Suprapubic skin (tissue), 3 donors: ENCODE measurements at regions not wholly inside any gene's neighbourhood (a gene's known extent, or its start where the extent isn't known, plus 50 kb on each side); places are given as distances from the start of the nearest gene placed in this dataset.

ENCODE experiments used
- POLR2AphosphoS5 ChIP-seq, 3 donors: sonication (generic); formaldehyde crosslinking; IDR thresholded peaks; one replicate each; pipeline ENCODE4 v1.6.1; 2017; ENCODE audit warnings: antibody characterized with exemption in 3 of 3
- TF ChIP-seq, protein P1 (sequence below), 2 donors: fragments of 200-600 bp in 1 of 2; fragments of 450-650 bp in 1 of 2; sonication (generic) in 1 of 2; IDR thresholded peaks; one replicate each; pipeline ENCODE4 v1.5.1; 2016 to 2019; ENCODE audit warnings: antibody characterized with exemption in 2 of 2, mild to moderate bottlenecking in 1 of 2, moderate library complexity in 1 of 2

- TF ChIP-seq POLR2AphosphoS5 (IDR thresholded peaks at IDR 0.05): no peak
- TF ChIP-seq, protein P1, sequence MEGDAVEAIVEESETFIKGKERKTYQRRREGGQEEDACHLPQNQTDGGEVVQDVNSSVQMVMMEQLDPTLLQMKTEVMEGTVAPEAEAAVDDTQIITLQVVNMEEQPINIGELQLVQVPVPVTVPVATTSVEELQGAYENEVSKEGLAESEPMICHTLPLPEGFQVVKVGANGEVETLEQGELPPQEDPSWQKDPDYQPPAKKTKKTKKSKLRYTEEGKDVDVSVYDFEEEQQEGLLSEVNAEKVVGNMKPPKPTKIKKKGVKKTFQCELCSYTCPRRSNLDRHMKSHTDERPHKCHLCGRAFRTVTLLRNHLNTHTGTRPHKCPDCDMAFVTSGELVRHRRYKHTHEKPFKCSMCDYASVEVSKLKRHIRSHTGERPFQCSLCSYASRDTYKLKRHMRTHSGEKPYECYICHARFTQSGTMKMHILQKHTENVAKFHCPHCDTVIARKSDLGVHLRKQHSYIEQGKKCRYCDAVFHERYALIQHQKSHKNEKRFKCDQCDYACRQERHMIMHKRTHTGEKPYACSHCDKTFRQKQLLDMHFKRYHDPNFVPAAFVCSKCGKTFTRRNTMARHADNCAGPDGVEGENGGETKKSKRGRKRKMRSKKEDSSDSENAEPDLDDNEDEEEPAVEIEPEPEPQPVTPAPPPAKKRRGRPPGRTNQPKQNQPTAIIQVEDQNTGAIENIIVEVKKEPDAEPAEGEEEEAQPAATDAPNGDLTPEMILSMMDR (IDR thresholded peaks at IDR 0.05): no peak
Measured at GRCh38 chr11:103845331-103845730, 191.1 kb upstream of the DDI1 start.
